Esophagus muscularis mucosa (tissue), 3 donors: ENCODE measurements at regions not wholly inside any gene's neighbourhood (a gene's known extent, or its start where the extent isn't known, plus 50 kb on each side); places are given as distances from the start of the nearest gene placed in this dataset.

Source experiments
- CTCF ChIP-seq, 3 experiments: fragments of 200-600 bp in 2 of 3; fragments of 450-650 bp in 1 of 3; sonication (generic) in 2 of 3; IDR thresholded peaks; one replicate each; pipeline ENCODE4 v1.5.1; 2017 to 2019; ENCODE audit warnings: antibody characterized with exemption in 3 of 3, mild to moderate bottlenecking in 2 of 3, moderate library complexity in 1 of 3
- POLR2A ChIP-seq: fragments of 450-650 bp; IDR thresholded peaks from one replicate; pipeline ENCODE4 v1.6.1; 2017; ENCODE audit warnings: antibody characterized with exemption, moderate library complexity, mild to moderate bottlenecking, low read depth

- TF ChIP-seq POLR2A = no peak
- no peak for TF ChIP-seq CTCF (IDR thresholded peaks at IDR 0.05)
Observed at GRCh38 chr15:62561571-62561970, 396.5 kb upstream of the C2CD4B start.
